Activated CD8-positive, alpha-beta T cell treated with anti-CD3 and anti-CD28 coated beads for 36 hours (primary cell): ENCODE measurements at regions not wholly inside any gene's neighbourhood (a gene's known extent, or its start where the extent isn't known, plus 50 kb on each side); places are given as distances from the start of the nearest gene placed in this dataset.

Source experiments
- ATAC-seq: fragments of 200-7000 bp; cut with Tn5 transposase; one replicate; pipeline ENCODE4 v1.10.0; 2021; ENCODE audit warnings: mild to moderate bottlenecking, moderate library complexity
- CTCF ChIA-PET: fragments of 350-600 bp; sonication (Branson Sonifier 250); formaldehyde crosslinking; loops from one replicate; lab custom pipeline; 2021; ENCODE audit warnings: antibody characterized with exemption; lab: Charles Lee
- POLR2A ChIA-PET: fragments of 350-600 bp; sonication (Branson Sonifier 250); formaldehyde crosslinking; loops from one replicate; lab custom pipeline; 2021; ENCODE audit warnings: antibody characterized with exemption; lab: Charles Lee
- DNase-seq: peaks from one replicate; pipeline ENCODE4 v3.0.0-alpha.2; 2020
- H3K27ac Mint-ChIP-seq: one replicate; pipeline ENCODE4 v1.8.0; 2021; ENCODE audit warnings: mild to moderate bottlenecking, mixed read lengths
- H3K27me3 Mint-ChIP-seq: one replicate; pipeline ENCODE4 v1.8.0; 2021; ENCODE audit warnings: mixed read lengths
- H3K36me3 Mint-ChIP-seq: one replicate; pipeline ENCODE4 v1.8.0; 2021; ENCODE audit warnings: low read depth, mixed read lengths
- H3K4me1 Mint-ChIP-seq: one replicate; pipeline ENCODE4 v1.8.0; 2021; ENCODE audit warnings: low read depth, mixed read lengths
- H3K4me3 Mint-ChIP-seq: one replicate; pipeline ENCODE4 v1.8.0; 2021; ENCODE audit warnings: mild to moderate bottlenecking, moderate library complexity, mixed read lengths
- H3K9me3 Mint-ChIP-seq: one replicate; pipeline ENCODE4 v1.8.0; 2021; ENCODE audit warnings: mixed read lengths
- intact Hi-C: fragments of 100-400 bp; cut with micrococcal nuclease; formaldehyde crosslinking; loops from one replicate; pipeline ENCODE4 v1.10.0; 2022
- TF ChIP-seq, protein P1 (sequence below): fragments of 200-600 bp; IDR thresholded peaks from one replicate; pipeline ENCODE4 v1.8.0; 2022; ENCODE audit warnings: antibody characterized with exemption, mild to moderate bottlenecking

- no peak for ATAC-seq
- no peak for DNase-seq
- intact Hi-C loops, result no loop called here
- Mint-ChIP-seq H3K27ac (no peak overlapping the region), H3K4me3 (no peak overlapping the region), H3K36me3 (no peaks in the 10 kb centered on the region), H3K27me3 (no peaks in the 10 kb centered on the region), H3K4me1 (no peaks in the 10 kb centered on the region), H3K9me3 (no peaks in the 10 kb centered on the region)
- TF ChIP-seq, protein P1, sequence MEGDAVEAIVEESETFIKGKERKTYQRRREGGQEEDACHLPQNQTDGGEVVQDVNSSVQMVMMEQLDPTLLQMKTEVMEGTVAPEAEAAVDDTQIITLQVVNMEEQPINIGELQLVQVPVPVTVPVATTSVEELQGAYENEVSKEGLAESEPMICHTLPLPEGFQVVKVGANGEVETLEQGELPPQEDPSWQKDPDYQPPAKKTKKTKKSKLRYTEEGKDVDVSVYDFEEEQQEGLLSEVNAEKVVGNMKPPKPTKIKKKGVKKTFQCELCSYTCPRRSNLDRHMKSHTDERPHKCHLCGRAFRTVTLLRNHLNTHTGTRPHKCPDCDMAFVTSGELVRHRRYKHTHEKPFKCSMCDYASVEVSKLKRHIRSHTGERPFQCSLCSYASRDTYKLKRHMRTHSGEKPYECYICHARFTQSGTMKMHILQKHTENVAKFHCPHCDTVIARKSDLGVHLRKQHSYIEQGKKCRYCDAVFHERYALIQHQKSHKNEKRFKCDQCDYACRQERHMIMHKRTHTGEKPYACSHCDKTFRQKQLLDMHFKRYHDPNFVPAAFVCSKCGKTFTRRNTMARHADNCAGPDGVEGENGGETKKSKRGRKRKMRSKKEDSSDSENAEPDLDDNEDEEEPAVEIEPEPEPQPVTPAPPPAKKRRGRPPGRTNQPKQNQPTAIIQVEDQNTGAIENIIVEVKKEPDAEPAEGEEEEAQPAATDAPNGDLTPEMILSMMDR, result no peak
- ChIA-PET POLR2A (interaction anchor here (0.6 kb wide), 2 partner anchors 66 to 82 kb away, joined by 3 read pairs; no protein-coding TSS in a partner anchor), CTCF (no interaction called here)
Observed at GRCh38 chr16:72284042-72284789, 112.3 kb upstream of the PMFBP1 start.

GRCh38 chr16:72282362-72282761, 110.4 kb upstream of the PMFBP1 start:
- intact Hi-C loops, result no loop called here
- CTCF ChIA-PET, result interaction anchor here (1.2 kb wide), 1 partner anchor 14 kb away, joined by 3 read pairs; no protein-coding TSS in a partner anchor
- no peaks in the 10 kb centered on the region for H3K36me3 Mint-ChIP-seq
- no peak overlapping the region for H3K27ac Mint-ChIP-seq
- DNase-seq (no peak), ATAC-seq (no peak)
- TF ChIP-seq, protein P1, result no peak
- H3K4me1 Mint-ChIP-seq, result no peaks in the 10 kb centered on the region
- no peaks in the 10 kb centered on the region for H3K9me3 Mint-ChIP-seq
- POLR2A ChIA-PET, result no interaction called here
- no peaks in the 10 kb centered on the region for H3K27me3 Mint-ChIP-seq
- H3K4me3 Mint-ChIP-seq, result no peak overlapping the region

DNA sequence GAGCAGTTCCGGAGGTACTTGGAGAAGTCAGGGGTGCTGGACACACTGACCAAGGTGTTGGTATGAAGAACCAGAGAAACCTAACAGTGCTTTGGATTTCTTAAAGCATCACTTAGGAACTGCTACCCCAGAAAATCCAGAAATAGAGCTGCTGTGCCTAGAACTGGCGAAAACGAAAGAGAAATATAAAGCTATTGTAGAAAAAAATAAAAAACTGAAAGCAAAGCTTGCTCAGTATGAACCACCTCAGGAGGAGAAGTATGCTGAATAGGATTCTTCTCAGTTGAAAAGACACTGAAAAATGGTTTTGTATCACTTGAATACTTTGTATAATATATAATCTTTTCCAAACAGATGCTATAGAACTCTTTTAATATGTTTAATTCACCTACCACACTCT, 106.3 kb upstream of the PMFBP1 start:
- ChIA-PET CTCF (interaction anchor here (0.7 to 1.8 kb wide), 2 partner anchors 16 to 154 kb away, joined by 3 to 5 read pairs; no protein-coding TSS in a partner anchor), POLR2A (no interaction called here)
- no peaks in the 10 kb centered on the region for H3K9me3 Mint-ChIP-seq
- no peak overlapping the region for H3K27ac Mint-ChIP-seq
- TF ChIP-seq, protein P1, result no peak
- no peak overlapping the region for H3K4me3 Mint-ChIP-seq
- DNase-seq (no peak), ATAC-seq (no peak)
- no peaks in the 10 kb centered on the region for H3K4me1 Mint-ChIP-seq
- H3K27me3 Mint-ChIP-seq, result no peaks in the 10 kb centered on the region
- intact Hi-C loops, result no loop called here
- H3K36me3 Mint-ChIP-seq, result no peaks in the 10 kb centered on the region

DNA sequence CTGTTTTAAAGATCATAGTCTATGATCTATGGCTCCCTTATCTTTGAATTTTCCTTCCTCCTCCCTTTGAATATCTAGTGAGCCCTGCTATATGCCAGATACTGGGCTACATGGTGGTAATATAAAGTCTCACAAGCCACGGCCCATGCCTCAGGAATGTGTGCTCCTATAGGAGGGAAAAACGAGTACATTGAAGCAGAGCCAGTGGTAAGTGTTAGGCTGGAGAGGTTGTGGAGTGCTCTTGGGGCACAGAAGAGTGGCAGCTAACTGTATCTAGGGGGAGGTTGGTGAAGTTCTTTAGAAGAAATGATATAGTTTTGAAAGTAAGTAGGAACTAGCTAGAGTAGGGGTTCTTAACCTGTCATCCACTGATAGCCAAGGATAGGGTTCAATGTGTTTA, 105.8 kb upstream of the PMFBP1 start:
- TF ChIP-seq, protein P1, result no peak
- Mint-ChIP-seq H3K4me3 (no peak overlapping the region), H3K4me1 (no peaks in the 10 kb centered on the region), H3K9me3 (no peaks in the 10 kb centered on the region), H3K36me3 (no peaks in the 10 kb centered on the region), H3K27me3 (no peaks in the 10 kb centered on the region), H3K27ac (no peak overlapping the region)
- DNase-seq (no peak), ATAC-seq (no peak)
- POLR2A ChIA-PET, result no interaction called here
- intact Hi-C loops, result no loop called here
- CTCF ChIA-PET, result interaction anchor here (1.8 kb wide), 1 partner anchor 153 kb away, joined by 5 read pairs; no protein-coding TSS in a partner anchor

- no peaks in the 10 kb centered on the region for H3K27me3 Mint-ChIP-seq
- no peak overlapping the region for H3K27ac Mint-ChIP-seq
- TF ChIP-seq, protein P1, result no peak
- DNase-seq, result no peak
- intact Hi-C loops, result no loop called here
- ChIA-PET POLR2A (no interaction called here), CTCF (interaction anchor here (1.3 to 2.0 kb wide), 3 partner anchors 11 to 17 kb away, joined by 3 to 4 read pairs (median 3); no protein-coding TSS in a partner anchor)
- no peaks in the 10 kb centered on the region for H3K4me1 Mint-ChIP-seq
- no peaks in the 10 kb centered on the region for H3K36me3 Mint-ChIP-seq
- H3K9me3 Mint-ChIP-seq, result no peaks in the 10 kb centered on the region
- no peak for ATAC-seq
- no peak overlapping the region for H3K4me3 Mint-ChIP-seq
Observed at GRCh38 chr16:72271699-72272240, 99.8 kb upstream of the PMFBP1 start.
